ENCODE measurements at regions not wholly inside any gene's neighbourhood (a gene's known extent, or its start where the extent isn't known, plus 50 kb on each side); places are given as distances from the start of the nearest gene placed in this dataset.

- no peak for ATAC-seq
- 1% methylated on average over 4 of the region's 4 CpGs for WGBS (ENCODE audit: low lambda C conversion rate)
These were observed 526.7 kb upstream of the AGA start for GRCh38 chr4:177968817-177969442.

More at GRCh38 chr4:177968817-177969442, 526.7 kb upstream of the AGA start:
- Histone ChIP-seq H3K4me3 (replicated peaks in 1 of 3; ENCODE audit: insufficient read depth in 1 of 3, low read depth in 2 of 3, low read length in 3 of 3) (no peak overlapping the region), H3K36me3 (replicated peaks in 1 of 2; ENCODE audit: control insufficient read depth in 1 of 2, insufficient read depth in 2 of 2, low read length in 2 of 2) (no peaks in the 10 kb centered on the region), H2AFZ (ENCODE audit: low read length) (no peak overlapping the region), H3K9me3 (ENCODE audit: low read length) (no peaks in the 10 kb centered on the region), H3K27me3 (ENCODE audit: control insufficient read depth in 1 of 2, insufficient read depth in 2 of 2, low read length in 2 of 2) (no peaks in the 10 kb centered on the region), H4K20me1 (ENCODE audit: insufficient read depth, low read length) (no peaks in the 10 kb centered on the region), H3K4me1 (ENCODE audit: insufficient read depth, low read length) (no peaks in the 10 kb centered on the region), H3K4me2 (ENCODE audit: low read depth, low read length) (no peak overlapping the region), H3K79me2 (ENCODE audit: insufficient read depth, low read length) (no peaks in the 10 kb centered on the region), H3K27ac (ENCODE audit: extremely low read length, insufficient read depth, low read length) (no peak overlapping the region), H3K9ac (ENCODE audit: insufficient read depth, low read depth, low read length) (no peak overlapping the region)
- in situ Hi-C loops (cut with HindIII; ENCODE audit: extremely low pct_ligation_motif_present, low pct_unique_long_range_greater_than_20kb): no loop called here
- DNase-seq (ENCODE audit: low spot score) (no peak), FAIRE-seq (no peak)
- intact Hi-C loops (cut with micrococcal nuclease; ENCODE audit: unreplicated experiment): no loop called here
- TF ChIP-seq PTBP1 (IDR thresholded peaks at IDR 0.05; ENCODE audit: low read depth, low read length, poor library complexity, severe bottlenecking) (no peak), ZNF609 (CRISPR knock-in tag; IDR thresholded peaks at IDR 0.05; ENCODE audit: borderline replicate concordance) (no peak), ZNF883 (CRISPR knock-in tag; IDR thresholded peaks at IDR 0.05; ENCODE audit: not compliant biosample characterization) (no peak), ELF3 (CRISPR knock-in tag; IDR thresholded peaks at IDR 0.05) (no peak), FOXP1 (IDR thresholded peaks at IDR 0.05) (no peak), FOXP1 (CRISPR knock-in tag; IDR thresholded peaks at IDR 0.05) (no peak), RBM22 (optimal IDR thresholded peaks at IDR 0.05; ENCODE audit: low read length) (no peak), ATF4 (CRISPR knock-in tag; IDR thresholded peaks at IDR 0.05) (no peak), HIC2 (CRISPR knock-in tag; IDR thresholded peaks at IDR 0.05; ENCODE audit: low read depth) (no peak)
- ChIA-PET POLR2A (no interaction called here), CTCF (ENCODE audit: low intra/inter-chr PET ratio, low total read pairs) (no interaction called here)
- no TSS peak for BruUV-seq (replicated peaks)

Measured in HepG2 (cell line).